Loucy (cell line): ENCODE measurements at regions not wholly inside any gene's neighbourhood (a gene's known extent, or its start where the extent isn't known, plus 50 kb on each side); places are given as distances from the start of the nearest gene placed in this dataset.

ENCODE experiments used
- H2AFZ ChIP-seq: fragments of 200-600 bp; sonication (generic); 2 replicates; pipeline ENCODE4 v1.6.0; 2016; ENCODE audit warnings: antibody characterized with exemption, mild to moderate bottlenecking, low read length, moderate library complexity
- H3F3A ChIP-seq: fragments of 200-600 bp; 2 replicates; pipeline ENCODE4 v1.6.0; 2016; ENCODE audit warnings: antibody characterized with exemption, low read depth, mild to moderate bottlenecking
- H3K27me3 ChIP-seq: fragments of 200-600 bp; sonication (generic); 2 replicates; pipeline ENCODE4 v1.6.1; 2014; ENCODE audit warnings: low read length, mild to moderate bottlenecking; ENCODE audit not compliant: insufficient read depth, poor library complexity, severe bottlenecking
- H3K36me3 ChIP-seq: fragments of 200-600 bp; sonication (generic); 2 replicates; pipeline ENCODE4 v1.6.1; 2016; ENCODE audit warnings: low read length; ENCODE audit not compliant: insufficient read depth
- H3K4me1 ChIP-seq: fragments of 200-600 bp; sonication (generic); 2 replicates; pipeline ENCODE4 v1.5.1; 2014; ENCODE audit warnings: low read length, mild to moderate bottlenecking; ENCODE audit not compliant: insufficient read depth, poor library complexity, severe bottlenecking
- H3K4me2 ChIP-seq: fragments of 200-600 bp; sonication (generic); 2 replicates; pipeline ENCODE4 v1.6.0; 2014; ENCODE audit warnings: antibody characterized with exemption, low read length, low read depth, mild to moderate bottlenecking; ENCODE audit not compliant: poor library complexity, severe bottlenecking
- H3K4me3 ChIP-seq: fragments of 200-600 bp; sonication (generic); 2 replicates; pipeline ENCODE4 v1.5.1; 2014; ENCODE audit warnings: low read length, mild to moderate bottlenecking, mixed read lengths; ENCODE audit not compliant: poor library complexity, severe bottlenecking
- H3K79me2 ChIP-seq: fragments of 200-600 bp; sonication (generic); 2 replicates; pipeline ENCODE4 v1.6.1; 2014; ENCODE audit warnings: low read length; ENCODE audit not compliant: insufficient read depth
- H3K9ac ChIP-seq: fragments of 200-600 bp; sonication (generic); 2 replicates; pipeline ENCODE4 v1.6.0; 2014; ENCODE audit warnings: mild to moderate bottlenecking, low read depth, low read length, moderate library complexity; ENCODE audit not compliant: poor library complexity, severe bottlenecking
- H3K9me2 ChIP-seq: fragments of 200-600 bp; sonication (generic); replicated peaks from 2 replicates; pipeline ENCODE4 v1.6.1; 2016; ENCODE audit warnings: low read depth, low read length, mixed read lengths
- H3K9me3 ChIP-seq: fragments of 200-600 bp; sonication (generic); 2 replicates; pipeline ENCODE4 v1.6.1; 2014; ENCODE audit warnings: mild to moderate bottlenecking, antibody characterized with exemption, low read length, low read depth; ENCODE audit not compliant: insufficient read depth
- H4K20me1 ChIP-seq: fragments of 200-600 bp; sonication (generic); 2 replicates; pipeline ENCODE4 v1.6.0; 2014; ENCODE audit warnings: antibody characterized with exemption, low read length, mild to moderate bottlenecking; ENCODE audit not compliant: insufficient read depth, poor library complexity, severe bottlenecking
- CTCF ChIP-seq: fragments of 200-600 bp; sonication (generic); conservative IDR thresholded peaks from 2 replicates; pipeline ENCODE4 v1.5.1; 2014; ENCODE audit warnings: mild to moderate bottlenecking, antibody characterized with exemption, low read length
- EZH2phosphoT487 ChIP-seq: fragments of 200-600 bp; IDR thresholded peaks from 2 replicates; pipeline ENCODE4 v1.6.1; 2018; ENCODE audit warnings: antibody characterized with exemption, mild to moderate bottlenecking, moderate library complexity, borderline replicate concordance

GRCh38 chr11:42827845-42828244 is 484.0 kb upstream of the API5 start:
- H3K36me3 ChIP-seq = no peaks in the 10 kb centered on the region
- H3K4me3 ChIP-seq = no peak overlapping the region
- no peak overlapping the region for H3K9ac ChIP-seq
- TF ChIP-seq EZH2phosphoT487 (no peak), CTCF (no peak)
- H3K9me3 ChIP-seq = no peaks in the 10 kb centered on the region
- no peak overlapping the region for H3K4me2 ChIP-seq
- H3K79me2 ChIP-seq = no peaks in the 10 kb centered on the region
- no peak overlapping the region for H2AFZ ChIP-seq
- no peaks in the 10 kb centered on the region for H4K20me1 ChIP-seq
- H3K4me1 ChIP-seq = no peaks in the 10 kb centered on the region
- H3F3A ChIP-seq = no peaks in the 10 kb centered on the region
- no peaks in the 10 kb centered on the region for H3K27me3 ChIP-seq
- no peaks in the 10 kb centered on the region for H3K9me2 ChIP-seq

GRCh38 chr11:42837994-42838393 is 473.8 kb upstream of the API5 start:
- Histone ChIP-seq H3K79me2 (no peaks in the 10 kb centered on the region), H3K4me2 (no peak overlapping the region), H3F3A (no peaks in the 10 kb centered on the region), H3K9me2 (no peaks in the 10 kb centered on the region), H3K4me3 (no peak overlapping the region), H3K27me3 (no peaks in the 10 kb centered on the region), H3K9ac (no peak overlapping the region), H3K4me1 (no peaks in the 10 kb centered on the region), H3K36me3 (no peaks in the 10 kb centered on the region), H2AFZ (no peak overlapping the region), H3K9me3 (no peaks in the 10 kb centered on the region), H4K20me1 (no peaks in the 10 kb centered on the region)
- TF ChIP-seq EZH2phosphoT487 (no peak), CTCF (no peak)

GRCh38 chr11:42840176-42840829 is 471.5 kb upstream of the API5 start:
- no peaks in the 10 kb centered on the region for H4K20me1 ChIP-seq
- H3F3A ChIP-seq = no peaks in the 10 kb centered on the region
- H3K9me2 ChIP-seq = no peaks in the 10 kb centered on the region
- no peak overlapping the region for H3K4me2 ChIP-seq
- H3K9me3 ChIP-seq = no peaks in the 10 kb centered on the region
- H3K79me2 ChIP-seq = no peaks in the 10 kb centered on the region
- H3K36me3 ChIP-seq = no peaks in the 10 kb centered on the region
- H3K27me3 ChIP-seq = no peaks in the 10 kb centered on the region
- H3K9ac ChIP-seq = no peak overlapping the region
- H3K4me1 ChIP-seq = no peaks in the 10 kb centered on the region
- H2AFZ ChIP-seq = no peak overlapping the region
- TF ChIP-seq CTCF = no peak
- TF ChIP-seq EZH2phosphoT487 = no peak
- H3K4me3 ChIP-seq = no peak overlapping the region
